Activated CD4-positive, alpha-beta T cell treated with anti-CD3 and anti-CD28 coated beads, Interleukin-10, Interleukin-2, amounts not matched to agents 100 ng/mL and 50 ng/mL, durations not matched to agents 16 hours and 8 hours (primary cell): ENCODE measurements at regions not wholly inside any gene's neighbourhood (a gene's known extent, or its start where the extent isn't known, plus 50 kb on each side); places are given as distances from the start of the nearest gene placed in this dataset.
"Not testable (repeated sequence)": the region's sequence is repeated elsewhere in the genome, so short reads cannot be mapped to it uniquely, and the experiment has no call there.

ENCODE experiments used
- DNase-seq: peaks from one replicate; pipeline ENCODE4 v3.0.0-alpha.2; 2020

GRCh38 chr7:106369816-106370215 is 85.0 kb upstream of the NAMPT start:
- no peak for DNase-seq

- DNase-seq, result peak; percentile 42
Observed at GRCh38 chr7:106369352-106369751, 84.6 kb upstream of the NAMPT start.

DNA sequence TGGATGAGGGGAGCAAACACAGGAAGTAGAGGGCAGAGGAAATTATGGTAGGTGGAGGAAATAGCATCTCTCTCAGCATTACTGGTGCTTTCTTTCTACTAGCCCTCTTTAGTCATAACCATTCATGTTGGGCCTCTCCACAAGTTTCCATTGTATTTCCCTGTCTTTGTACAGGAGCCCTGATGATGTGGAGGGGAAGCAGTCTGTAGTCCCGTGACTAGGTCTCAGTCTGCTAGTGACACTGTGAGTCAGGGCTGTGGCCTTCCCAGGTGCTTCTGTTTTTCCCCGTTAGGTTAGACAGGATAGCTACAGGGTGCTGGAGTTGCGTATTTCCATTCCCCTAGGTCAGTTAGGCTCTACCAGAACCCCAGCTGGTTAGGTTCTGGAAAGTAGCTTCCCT is 82.9 kb upstream of the NAMPT start:
- peak; percentile 20 for DNase-seq

GRCh38 chr7:106367018-106367420 is 82.2 kb upstream of the NAMPT start:
- DNase-seq, result no peak

DNA sequence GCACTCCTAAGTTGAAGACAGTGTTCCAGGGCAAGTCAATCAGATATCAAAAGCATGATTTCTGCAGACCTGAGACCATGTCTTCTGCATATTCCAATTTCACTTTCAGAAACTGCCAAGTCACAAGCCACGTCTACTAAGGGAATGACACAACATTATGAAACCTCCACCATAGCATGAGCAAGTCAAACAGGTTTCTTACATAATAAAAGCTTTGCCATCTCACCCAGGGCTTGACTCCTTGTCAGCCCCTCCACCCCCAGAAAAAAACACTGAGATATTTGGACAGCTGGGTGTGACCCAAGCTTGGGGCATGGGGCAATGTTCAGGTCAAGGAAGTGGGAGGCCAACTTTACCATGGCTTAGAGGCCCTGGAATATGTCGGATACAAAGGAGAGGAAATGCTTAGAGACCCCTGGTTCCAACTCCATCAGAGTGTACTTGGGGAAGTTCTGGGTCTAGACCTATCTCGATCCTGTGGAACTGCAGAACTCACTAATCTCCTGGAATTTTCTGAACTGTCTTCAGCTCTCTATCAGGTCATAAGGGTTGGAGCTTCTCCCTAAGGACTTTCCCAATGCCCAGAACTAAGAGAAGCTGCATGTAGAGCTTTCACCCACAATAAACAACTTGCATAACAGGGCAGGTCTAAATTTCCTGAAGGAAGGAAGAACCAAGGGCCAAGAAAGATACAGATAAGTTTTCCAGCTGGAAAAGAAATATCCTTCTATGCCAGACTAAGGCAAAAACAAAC is 80.6 kb upstream of the NAMPT start:
- DNase-seq, result peak; percentile 64

DNA sequence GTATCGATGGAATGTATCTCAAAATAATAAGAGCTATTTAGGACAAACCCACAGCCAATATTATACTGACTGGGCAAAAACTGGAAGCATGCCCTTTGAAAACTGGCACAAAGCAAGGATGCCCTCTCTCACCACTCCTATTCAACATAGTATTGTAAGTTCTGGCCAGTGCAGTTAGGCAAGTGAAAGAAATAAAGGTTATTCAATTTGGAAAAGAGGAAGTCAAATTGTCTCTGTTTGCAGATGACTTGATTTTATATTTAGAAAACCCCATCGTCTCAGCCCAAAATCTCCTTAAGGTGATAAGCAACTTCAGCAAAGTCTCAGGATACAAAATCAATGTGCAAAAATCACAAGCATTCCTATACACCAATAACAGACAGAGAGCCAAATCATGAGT is 77.7 kb upstream of the NAMPT start:
- DNase-seq, result not testable (repeated sequence)

GRCh38 chr7:106358103-106358663 is 73.4 kb upstream of the NAMPT start:
- DNase-seq, result peak; percentile 39

GRCh38 chr7:106357675-106358074 is 72.9 kb upstream of the NAMPT start:
- no peak for DNase-seq

DNA sequence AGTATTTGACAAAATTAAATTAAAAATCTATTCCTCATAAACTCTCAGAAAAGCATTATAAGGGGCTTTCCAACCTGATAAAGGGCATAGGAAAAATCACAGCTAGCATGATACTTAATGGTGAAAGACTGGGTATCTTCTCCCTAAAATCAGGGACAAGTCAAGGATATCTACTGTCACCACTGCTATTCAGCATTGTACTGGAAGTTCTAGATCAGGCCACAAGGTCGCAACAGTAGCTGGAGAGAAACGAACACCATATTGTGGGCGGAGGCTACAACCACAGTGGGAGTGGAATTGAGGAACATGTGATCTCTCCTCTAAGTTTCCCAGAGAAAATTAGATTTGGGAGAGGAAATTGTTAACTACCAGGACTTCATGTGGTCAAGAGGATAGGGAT is 70.0 kb upstream of the NAMPT start:
- DNase-seq, result no peak

DNA sequence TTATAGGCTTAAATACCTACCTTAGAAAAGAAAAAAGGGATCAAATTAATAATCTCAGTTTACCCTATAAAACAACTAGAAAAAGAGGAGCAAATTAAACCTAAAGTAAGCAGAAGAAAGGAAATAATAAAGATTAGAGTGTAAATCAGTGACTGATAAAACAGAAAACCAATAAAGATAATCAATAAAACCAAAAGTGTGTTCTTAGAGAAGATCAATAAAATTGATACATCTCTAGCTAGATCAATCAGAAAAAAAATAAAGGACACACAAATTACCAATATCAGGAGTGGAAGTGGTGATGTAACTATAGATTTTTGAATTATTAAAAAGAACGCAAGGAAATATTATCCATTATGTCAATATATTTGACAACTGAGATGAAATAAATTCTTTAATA is 69.2 kb upstream of the NAMPT start:
- DNase-seq, result no peak

DNA sequence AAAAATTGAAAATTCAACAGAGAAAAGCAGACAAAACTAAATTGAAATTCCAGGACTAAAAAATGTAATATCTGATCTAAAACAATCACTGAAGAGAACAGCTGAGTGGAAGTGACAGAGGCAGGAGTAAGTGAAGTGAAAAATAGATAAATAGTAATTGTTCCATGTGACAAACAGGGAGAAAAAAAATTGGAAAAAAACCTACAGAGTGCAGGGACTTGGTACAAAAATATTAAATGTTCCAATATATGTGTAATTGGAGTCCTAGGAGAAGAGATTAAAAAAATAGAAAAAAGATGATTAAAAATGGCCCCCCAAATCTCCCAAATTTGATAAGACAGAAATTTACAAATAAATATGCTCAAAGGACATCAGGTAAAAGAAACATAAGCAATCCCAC is 63.4 kb upstream of the NAMPT start:
- DNase-seq, result no peak

- peak; percentile 55 for DNase-seq
Observed at GRCh38 chr7:106347229-106347833, 62.5 kb upstream of the NAMPT start.

- peak; percentile 96 for DNase-seq
Observed at GRCh38 chr7:106346678-106347217, 62.0 kb upstream of the NAMPT start.

GRCh38 chr7:106346167-106346677 is 61.4 kb upstream of the NAMPT start:
- DNase-seq, result no peak

GRCh38 chr7:106345421-106346166 is 60.8 kb upstream of the NAMPT start:
- DNase-seq, result peak; percentile 82

DNA sequence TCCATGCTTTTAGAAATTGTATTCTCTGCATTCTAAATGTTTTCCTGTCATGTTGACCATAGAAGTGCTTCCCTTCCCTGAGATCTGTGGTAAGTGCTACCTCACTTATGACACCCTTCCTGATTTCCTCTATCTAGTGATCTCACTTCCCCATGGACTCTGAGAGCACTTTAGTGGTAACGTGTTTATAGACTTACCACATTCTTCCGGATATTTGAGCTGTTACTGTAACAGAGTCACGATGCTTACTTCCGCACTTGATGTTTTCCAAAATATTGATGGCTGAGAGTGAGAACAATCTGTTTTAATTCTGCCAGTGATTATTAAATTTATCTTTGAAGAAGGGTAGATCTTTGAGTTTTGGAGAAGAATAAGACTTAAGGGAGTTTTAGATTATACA is 60.1 kb upstream of the NAMPT start:
- DNase-seq, result peak; percentile 37

DNA sequence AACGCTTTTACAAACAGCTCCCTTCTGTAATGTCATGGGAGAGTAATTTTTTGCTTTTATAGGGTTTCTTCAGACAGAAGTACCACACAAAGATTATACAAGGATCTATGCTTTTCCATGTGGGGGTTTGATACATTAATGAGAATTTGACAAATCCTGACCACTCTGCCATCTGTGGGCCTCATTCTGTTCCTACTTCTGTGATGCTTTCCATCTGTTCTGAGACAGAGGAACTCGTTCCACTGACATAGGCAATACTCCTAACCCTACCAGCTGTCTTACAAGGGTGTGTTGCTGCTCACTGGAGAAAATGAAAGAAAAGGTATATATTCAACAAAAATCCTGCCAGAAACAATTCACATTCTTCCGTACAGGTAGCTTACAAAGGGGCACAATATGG is 59.4 kb upstream of the NAMPT start:
- DNase-seq, result no peak

DNA sequence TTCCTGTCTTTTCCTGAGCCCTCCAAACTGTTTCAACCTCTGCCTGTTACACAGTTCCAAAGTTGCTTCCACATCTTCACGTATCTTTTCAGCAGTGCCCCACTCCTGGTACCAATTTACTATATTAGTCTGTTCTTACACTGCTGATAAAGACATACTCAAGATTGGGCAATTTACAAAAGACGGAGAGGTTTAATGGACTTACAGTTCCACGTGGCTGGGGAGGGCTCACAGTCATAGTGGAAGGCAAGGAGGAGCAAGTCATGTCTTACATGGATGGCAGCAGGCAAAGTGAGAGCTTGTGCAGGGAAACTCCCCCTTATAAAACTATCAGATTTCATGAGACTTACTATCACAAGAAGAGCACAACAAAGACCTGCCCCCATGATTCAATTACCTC is 57.3 kb upstream of the NAMPT start:
- DNase-seq, result not testable (repeated sequence)

GRCh38 chr7:106340247-106340596 is 55.4 kb upstream of the NAMPT start:
- DNase-seq, result not testable (repeated sequence)

- peak; percentile 61 for DNase-seq
Observed at GRCh38 chr7:106339513-106340246, 54.9 kb upstream of the NAMPT start.

GRCh38 chr7:106337754-106338153 is 53.0 kb upstream of the NAMPT start:
- DNase-seq, result no peak

GRCh38 chr7:106335814-106336213 is 51.0 kb upstream of the NAMPT start:
- DNase-seq, result no peak
